ENCODE measurements at regions not wholly inside any gene's neighbourhood (a gene's known extent, or its start where the extent isn't known, plus 50 kb on each side); places are given as distances from the start of the nearest gene placed in this dataset.

DNA sequence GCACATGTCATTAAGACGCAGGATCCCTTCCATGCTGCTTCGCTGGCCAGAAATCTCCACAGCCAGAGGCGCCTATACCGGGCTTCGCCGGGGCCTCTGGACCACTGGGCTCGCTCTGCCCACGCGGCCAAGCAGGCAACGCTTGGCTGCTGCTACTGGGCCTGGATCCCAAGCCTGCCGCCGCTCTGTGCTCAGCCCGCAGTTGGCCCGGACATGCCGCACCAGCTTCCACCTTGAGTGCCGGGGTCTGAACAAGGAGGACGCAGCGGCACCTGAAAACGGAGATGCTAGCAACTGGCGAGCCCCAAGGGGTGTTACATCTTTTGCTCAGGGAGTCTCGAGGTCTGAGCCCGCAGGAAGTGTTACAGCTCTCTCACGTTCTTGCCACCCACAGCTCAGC lies 409.9 kb upstream of the SGCG start:
- Histone ChIP-seq H3K27ac (ENCODE audit: low read depth in 1 of 3, low read length in 2 of 3) (no peak overlapping the region), H3K9me3 (ENCODE audit: control insufficient read depth in 2 of 2, insufficient read depth in 1 of 2, low read depth in 1 of 2, low read length in 1 of 2) (no peaks in the 10 kb centered on the region), H3K4me1 (ENCODE audit: control insufficient read depth in 3 of 3, insufficient read depth in 2 of 3, low read depth in 1 of 3, low read length in 2 of 3) (no peaks in the 10 kb centered on the region), H3K36me3 (ENCODE audit: control insufficient read depth in 3 of 3, insufficient read depth in 2 of 3, low read depth in 1 of 3, low read length in 3 of 3) (no peaks in the 10 kb centered on the region), H3K27me3 (ENCODE audit: control insufficient read depth in 3 of 3, insufficient read depth in 3 of 3, low read length in 3 of 3) (no peaks in the 10 kb centered on the region), H3K4me3 (ENCODE audit: low read depth in 1 of 3, low read length in 3 of 3) (no peak overlapping the region)
- FAIRE-seq (no peak), DNase-seq (no peak)
- 93 to 95% (median 94%) methylated on average over 23 of the region's 23 CpGs for WGBS, 3 donors

DNA sequence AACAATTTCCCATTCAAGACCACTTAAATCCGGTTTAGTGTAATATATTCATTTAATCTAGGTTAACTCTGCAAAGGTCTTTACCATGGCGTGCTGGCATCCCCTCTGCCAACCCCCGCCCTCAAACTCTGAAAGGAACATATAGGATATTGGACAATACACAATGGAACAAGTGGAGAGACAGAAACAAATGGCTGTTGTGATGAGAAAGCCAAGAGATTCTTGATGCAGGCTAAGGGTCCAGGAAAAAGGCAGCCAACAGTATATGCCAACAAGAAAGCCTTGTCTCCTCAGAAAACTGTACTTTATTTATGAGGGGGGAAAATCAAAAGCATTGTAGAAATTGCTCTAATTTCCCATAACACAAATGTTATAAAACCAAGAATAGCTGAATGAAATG lies 407.3 kb upstream of the SGCG start:
- WGBS, 3 donors: 67 to 68% (median 67%) methylated on average over 3 of the region's 3 CpGs
- Histone ChIP-seq H3K4me3 (ENCODE audit: low read depth in 1 of 3, low read length in 3 of 3) (no peak overlapping the region), H3K27me3 (ENCODE audit: control insufficient read depth in 3 of 3, insufficient read depth in 3 of 3, low read length in 3 of 3) (no peaks in the 10 kb centered on the region), H3K36me3 (ENCODE audit: control insufficient read depth in 3 of 3, insufficient read depth in 2 of 3, low read depth in 1 of 3, low read length in 3 of 3) (no peaks in the 10 kb centered on the region), H3K27ac (ENCODE audit: low read depth in 1 of 3, low read length in 2 of 3) (no peak overlapping the region), H3K9me3 (ENCODE audit: control insufficient read depth in 2 of 2, insufficient read depth in 1 of 2, low read depth in 1 of 2, low read length in 1 of 2) (no peaks in the 10 kb centered on the region), H3K4me1 (ENCODE audit: control insufficient read depth in 3 of 3, insufficient read depth in 2 of 3, low read depth in 1 of 3, low read length in 2 of 3) (no peaks in the 10 kb centered on the region)
- DNase-seq: no peak
- no peak for FAIRE-seq

DNA sequence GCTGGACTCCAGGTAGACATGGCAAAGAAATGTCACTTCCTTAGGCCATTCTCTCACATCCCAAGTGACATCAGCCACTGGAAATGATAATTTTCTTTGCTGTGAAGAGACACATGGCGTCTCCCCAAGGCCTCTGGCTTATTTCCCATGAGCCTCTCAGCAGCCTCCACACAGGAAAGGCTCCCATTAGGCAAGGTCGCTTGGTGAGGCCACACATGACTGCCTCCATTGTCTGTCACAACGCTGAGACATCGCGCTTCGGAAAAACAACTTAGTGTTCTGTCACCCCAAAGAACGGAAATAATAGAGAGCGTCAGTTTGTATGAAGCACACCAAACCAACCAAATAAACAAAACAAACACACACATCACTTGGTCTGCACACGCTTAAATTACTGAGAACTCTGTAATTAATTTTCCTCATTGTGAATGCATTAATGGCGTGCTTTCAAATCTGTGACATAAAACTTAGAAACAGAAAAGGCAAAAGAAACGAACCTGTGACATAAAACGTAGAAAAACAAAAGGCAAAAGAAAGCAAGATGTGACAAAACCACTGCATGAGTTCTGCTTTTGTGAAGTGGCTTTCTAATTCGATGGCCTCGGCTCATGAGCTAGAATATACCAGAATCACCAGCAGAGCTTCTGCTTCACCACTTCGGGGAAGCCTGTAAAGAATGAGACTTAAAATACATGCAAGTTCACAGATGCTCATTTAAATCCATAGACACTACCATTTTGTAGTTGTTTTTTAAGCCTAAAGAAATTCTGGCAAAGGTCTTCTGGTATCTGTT lies 404.2 kb upstream of the SGCG start:
- DNase-seq (no peak), FAIRE-seq (no peak)
- H3K27ac ChIP-seq (ENCODE audit: low read depth in 1 of 3, low read length in 2 of 3): no peak overlapping the region
- 85 to 86% (median 85%) methylated on average over 15 of the region's 15 CpGs for WGBS, 3 donors
- H3K9me3 ChIP-seq (ENCODE audit: control insufficient read depth in 2 of 2, insufficient read depth in 1 of 2, low read depth in 1 of 2, low read length in 1 of 2): no peaks in the 10 kb centered on the region
- no peaks in the 10 kb centered on the region for H3K36me3 ChIP-seq (ENCODE audit: control insufficient read depth in 3 of 3, insufficient read depth in 2 of 3, low read depth in 1 of 3, low read length in 3 of 3)
- H3K27me3 ChIP-seq (ENCODE audit: control insufficient read depth in 3 of 3, insufficient read depth in 3 of 3, low read length in 3 of 3): no peaks in the 10 kb centered on the region
- H3K4me1 ChIP-seq (ENCODE audit: control insufficient read depth in 3 of 3, insufficient read depth in 2 of 3, low read depth in 1 of 3, low read length in 2 of 3): no peaks in the 10 kb centered on the region
- no peak overlapping the region for H3K4me3 ChIP-seq (ENCODE audit: low read depth in 1 of 3, low read length in 3 of 3)

DNA sequence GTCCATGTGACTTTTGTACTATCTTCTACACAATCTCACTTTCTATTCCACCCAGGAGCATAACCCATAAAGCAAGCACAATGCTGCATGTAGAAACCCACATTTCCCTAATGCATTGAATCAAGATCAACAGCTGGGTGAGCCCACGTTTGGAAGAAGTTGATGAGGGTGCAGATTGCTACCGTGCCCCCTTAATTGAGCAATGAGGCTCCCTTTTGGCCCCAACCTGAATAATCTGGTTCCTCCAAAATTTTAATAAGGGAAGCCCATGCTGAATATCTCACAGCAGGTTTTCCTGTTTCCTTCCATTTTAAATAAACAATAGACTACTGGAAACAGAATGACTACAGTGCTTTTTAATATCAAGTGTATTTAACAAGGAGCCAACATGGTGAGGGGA lies 403.6 kb upstream of the SGCG start:
- Histone ChIP-seq H3K36me3 (ENCODE audit: control insufficient read depth in 3 of 3, insufficient read depth in 2 of 3, low read depth in 1 of 3, low read length in 3 of 3) (no peaks in the 10 kb centered on the region), H3K27ac (ENCODE audit: low read depth in 1 of 3, low read length in 2 of 3) (no peak overlapping the region), H3K4me1 (ENCODE audit: control insufficient read depth in 3 of 3, insufficient read depth in 2 of 3, low read depth in 1 of 3, low read length in 2 of 3) (no peaks in the 10 kb centered on the region), H3K4me3 (ENCODE audit: low read depth in 1 of 3, low read length in 3 of 3) (no peak overlapping the region), H3K27me3 (ENCODE audit: control insufficient read depth in 3 of 3, insufficient read depth in 3 of 3, low read length in 3 of 3) (no peaks in the 10 kb centered on the region), H3K9me3 (ENCODE audit: control insufficient read depth in 2 of 2, insufficient read depth in 1 of 2, low read depth in 1 of 2, low read length in 1 of 2) (no peaks in the 10 kb centered on the region)
- FAIRE-seq (no peak), DNase-seq (no peak)
- WGBS, 3 donors: 51 to 59% (median 55%) methylated on average over 2 of the region's 2 CpGs

DNA sequence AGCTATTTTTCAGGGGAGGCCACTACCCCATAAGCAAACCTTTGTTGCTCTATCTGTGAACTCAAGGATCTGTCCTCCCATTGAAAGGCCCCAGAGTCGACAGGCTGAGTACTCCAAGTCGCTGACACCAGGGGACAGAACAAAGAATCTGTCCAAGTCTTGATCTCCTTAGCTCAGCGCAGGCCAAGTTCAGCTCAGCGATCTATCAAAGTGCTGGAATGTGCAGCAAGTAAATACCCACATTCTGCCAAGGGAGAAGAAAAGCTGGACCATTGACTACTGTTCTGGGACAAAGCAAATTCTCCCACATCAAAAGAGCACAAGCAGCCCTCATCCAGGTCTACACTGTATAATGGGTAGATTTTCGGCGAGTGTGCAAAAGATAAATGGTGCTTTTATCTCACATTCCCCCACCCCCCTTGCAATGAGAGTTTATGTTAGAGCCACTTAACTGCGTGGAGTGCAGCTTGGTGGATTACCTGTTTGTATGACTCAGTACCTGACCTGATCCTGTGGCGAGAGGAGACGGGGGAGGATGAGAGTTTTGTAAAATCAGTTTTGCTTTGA lies 391.7 kb upstream of the SGCG start:
- Histone ChIP-seq H3K9me3 (ENCODE audit: control insufficient read depth in 2 of 2, insufficient read depth in 1 of 2, low read depth in 1 of 2, low read length in 1 of 2) (no peaks in the 10 kb centered on the region), H3K36me3 (ENCODE audit: control insufficient read depth in 3 of 3, insufficient read depth in 2 of 3, low read depth in 1 of 3, low read length in 3 of 3) (no peaks in the 10 kb centered on the region), H3K27me3 (ENCODE audit: control insufficient read depth in 3 of 3, insufficient read depth in 3 of 3, low read length in 3 of 3) (no peaks in the 10 kb centered on the region), H3K27ac (ENCODE audit: low read depth in 1 of 3, low read length in 2 of 3) (no peak overlapping the region), H3K4me1 (ENCODE audit: control insufficient read depth in 3 of 3, insufficient read depth in 2 of 3, low read depth in 1 of 3, low read length in 2 of 3) (no peaks in the 10 kb centered on the region), H3K4me3 (ENCODE audit: low read depth in 1 of 3, low read length in 3 of 3) (no peak overlapping the region)
- 47 to 56% (median 53%) methylated on average over 9 of the region's 9 CpGs for WGBS, 3 donors
- DNase-seq (no peak), FAIRE-seq (no peak)

DNA sequence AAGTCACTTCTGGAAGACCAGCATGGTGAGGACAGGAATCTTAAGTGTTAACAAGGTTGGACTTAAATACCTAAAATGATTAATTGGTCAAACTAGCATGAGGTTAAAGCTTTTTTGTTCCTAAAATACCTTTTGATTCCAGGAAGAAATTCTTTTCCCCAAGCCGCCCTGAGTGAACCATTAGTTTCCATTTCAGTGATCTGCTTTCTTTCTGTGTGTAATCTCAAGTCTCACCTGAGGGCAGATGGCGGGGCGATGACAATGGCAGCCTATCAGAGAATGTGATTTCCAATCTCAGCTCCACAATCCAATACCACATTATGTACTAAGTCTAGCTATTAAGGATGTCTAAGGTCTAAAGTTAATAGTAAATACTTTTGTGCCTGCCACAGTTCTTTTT lies 390.9 kb upstream of the SGCG start:
- Histone ChIP-seq H3K27me3 (ENCODE audit: control insufficient read depth in 3 of 3, insufficient read depth in 3 of 3, low read length in 3 of 3) (no peaks in the 10 kb centered on the region), H3K36me3 (ENCODE audit: control insufficient read depth in 3 of 3, insufficient read depth in 2 of 3, low read depth in 1 of 3, low read length in 3 of 3) (no peaks in the 10 kb centered on the region), H3K4me1 (ENCODE audit: control insufficient read depth in 3 of 3, insufficient read depth in 2 of 3, low read depth in 1 of 3, low read length in 2 of 3) (no peaks in the 10 kb centered on the region), H3K4me3 (ENCODE audit: low read depth in 1 of 3, low read length in 3 of 3) (no peak overlapping the region), H3K27ac (ENCODE audit: low read depth in 1 of 3, low read length in 2 of 3) (no peak overlapping the region), H3K9me3 (ENCODE audit: control insufficient read depth in 2 of 2, insufficient read depth in 1 of 2, low read depth in 1 of 2, low read length in 1 of 2) (no peaks in the 10 kb centered on the region)
- no peak for DNase-seq
- no peak for FAIRE-seq
- 41 to 66% (median 63%) methylated on average over 3 of the region's 3 CpGs for WGBS, 3 donors

DNA sequence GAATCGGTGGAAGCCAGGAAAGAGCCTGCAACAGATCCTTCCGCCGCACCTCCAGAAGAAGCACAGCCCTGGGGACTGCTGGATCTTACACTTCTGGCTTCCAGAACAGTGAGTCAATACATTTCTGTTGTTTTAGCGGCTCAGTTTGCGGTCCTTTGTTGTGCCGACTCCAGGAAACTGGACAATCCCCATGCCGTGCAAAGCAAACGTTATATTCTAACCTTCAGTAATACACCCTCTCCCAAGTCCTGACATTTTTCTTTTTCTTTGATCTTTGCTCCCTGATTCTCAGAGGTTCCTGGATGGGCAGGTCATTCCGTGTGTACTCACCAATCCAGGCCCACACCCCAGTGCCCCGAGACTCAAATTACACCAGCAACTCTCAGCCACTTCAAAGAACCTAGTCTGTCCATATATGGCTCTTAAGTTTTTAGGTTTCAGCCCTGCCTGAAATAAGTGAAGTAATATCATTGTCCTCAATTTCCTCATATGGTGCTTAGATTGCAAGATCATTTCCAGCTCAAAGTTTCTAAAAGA lies 387.1 kb upstream of the SGCG start:
- H3K27ac ChIP-seq (ENCODE audit: low read depth in 1 of 3, low read length in 2 of 3): no peak overlapping the region
- no peak for FAIRE-seq
- peak in 1 of 2 donors; percentile 30 for DNase-seq
- H3K4me1 ChIP-seq (ENCODE audit: control insufficient read depth in 3 of 3, insufficient read depth in 2 of 3, low read depth in 1 of 3, low read length in 2 of 3): no peaks in the 10 kb centered on the region
- no peaks in the 10 kb centered on the region for H3K27me3 ChIP-seq (ENCODE audit: control insufficient read depth in 3 of 3, insufficient read depth in 3 of 3, low read length in 3 of 3)
- H3K4me3 ChIP-seq (ENCODE audit: low read depth in 1 of 3, low read length in 3 of 3): no peak overlapping the region
- no peaks in the 10 kb centered on the region for H3K36me3 ChIP-seq (ENCODE audit: control insufficient read depth in 3 of 3, insufficient read depth in 2 of 3, low read depth in 1 of 3, low read length in 3 of 3)
- 37 to 66% (median 55%) methylated on average over 10 of the region's 10 CpGs for WGBS, 3 donors
- no peaks in the 10 kb centered on the region for H3K9me3 ChIP-seq (ENCODE audit: control insufficient read depth in 2 of 2, insufficient read depth in 1 of 2, low read depth in 1 of 2, low read length in 1 of 2)

DNA sequence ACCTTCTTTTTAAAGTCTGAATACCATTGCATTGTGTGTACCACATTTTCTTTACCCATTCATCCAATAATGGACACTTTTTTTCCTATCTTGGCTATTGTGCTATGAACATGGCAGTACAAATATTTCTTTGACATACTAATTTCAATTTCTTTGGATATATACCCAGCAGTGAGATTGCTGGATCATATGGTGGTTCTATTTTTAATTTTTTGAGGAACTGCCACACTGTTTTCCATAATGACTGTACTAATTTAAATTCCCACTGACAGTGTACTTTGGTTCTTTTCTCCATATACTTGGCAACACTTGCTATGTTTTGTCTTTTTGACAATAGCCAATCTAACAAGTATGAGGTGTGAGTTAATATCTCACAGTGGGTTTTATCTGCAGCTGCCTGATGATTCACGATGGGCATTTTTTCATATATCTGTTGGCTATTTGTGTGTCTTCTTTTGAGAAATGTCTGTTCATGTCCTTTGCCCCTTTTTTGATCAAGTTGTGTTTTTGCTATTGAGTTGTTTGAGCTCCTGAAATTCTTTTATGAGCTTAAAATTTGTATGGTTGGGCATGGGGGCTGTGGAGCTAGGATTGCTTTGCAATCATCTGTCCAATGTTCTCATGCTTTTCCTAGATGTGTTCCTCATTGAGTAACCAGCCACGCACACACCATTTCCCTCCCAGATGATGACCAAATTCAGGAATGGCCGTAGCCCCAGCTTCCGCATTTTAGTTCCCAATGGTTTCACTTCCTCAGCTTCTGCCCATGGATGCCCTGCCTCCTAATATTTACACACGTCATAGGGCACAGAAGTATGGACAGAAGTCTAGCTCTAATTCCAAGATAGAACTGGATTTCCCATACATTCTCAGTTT lies 380.0 kb upstream of the SGCG start:
- H3K4me3 ChIP-seq (ENCODE audit: low read depth in 1 of 3, low read length in 3 of 3): no peak overlapping the region
- H3K9me3 ChIP-seq (ENCODE audit: control insufficient read depth in 2 of 2, insufficient read depth in 1 of 2, low read depth in 1 of 2, low read length in 1 of 2): no peaks in the 10 kb centered on the region
- FAIRE-seq (no peak), DNase-seq (peak; percentile 4 to 8)
- H3K36me3 ChIP-seq (ENCODE audit: control insufficient read depth in 3 of 3, insufficient read depth in 2 of 3, low read depth in 1 of 3, low read length in 3 of 3): no peaks in the 10 kb centered on the region
- no peaks in the 10 kb centered on the region for H3K4me1 ChIP-seq (ENCODE audit: control insufficient read depth in 3 of 3, insufficient read depth in 2 of 3, low read depth in 1 of 3, low read length in 2 of 3)
- no peak overlapping the region for H3K27ac ChIP-seq (ENCODE audit: low read depth in 1 of 3, low read length in 2 of 3)
- 47 to 59% (median 52%) methylated on average over 5 of the region's 5 CpGs for whole genome bisulfite sequencing, 3 donors
- no peaks in the 10 kb centered on the region for H3K27me3 ChIP-seq (ENCODE audit: control insufficient read depth in 3 of 3, insufficient read depth in 3 of 3, low read length in 3 of 3)

Data from small intestine (tissue), 7 donors.